HUES48 (cell line): ENCODE measurements at regions not wholly inside any gene's neighbourhood (a gene's known extent, or its start where the extent isn't known, plus 50 kb on each side); places are given as distances from the start of the nearest gene placed in this dataset.
"Not testable (repeated sequence)": the region's sequence is repeated elsewhere in the genome, so short reads cannot be mapped to it uniquely, and the experiment has no call there.

Experiments used
- H3K27ac ChIP-seq: one replicate; pipeline ENCODE4 v1.7.0; 2013; ENCODE audit warnings: low read depth, low read length, inconsistent platforms
- H3K27me3 ChIP-seq: 2 replicates; pipeline ENCODE4 v1.6.1; 2013; ENCODE audit warnings: mild to moderate bottlenecking, low read length; ENCODE audit not compliant: control insufficient read depth, insufficient read depth
- H3K36me3 ChIP-seq: 2 replicates; pipeline ENCODE4 v1.6.1; 2013; ENCODE audit warnings: low read length; ENCODE audit not compliant: control insufficient read depth, insufficient read depth
- H3K4me1 ChIP-seq: 2 replicates; pipeline ENCODE4 v1.6.1; 2013; ENCODE audit warnings: mild to moderate bottlenecking, low read length; ENCODE audit not compliant: control insufficient read depth, insufficient read depth
- H3K4me3 ChIP-seq: 2 replicates; pipeline ENCODE4 v1.5.1; 2013; ENCODE audit warnings: mild to moderate bottlenecking, low read depth, low read length
- H3K9ac ChIP-seq: 2 replicates; pipeline ENCODE4 v1.6.1; 2013; ENCODE audit warnings: mild to moderate bottlenecking, low read depth, low read length, moderate library complexity
- H3K9me3 ChIP-seq: 2 replicates; pipeline ENCODE4 v1.6.1; 2013; ENCODE audit warnings: low read length; ENCODE audit not compliant: control insufficient read depth, insufficient read depth

DNA sequence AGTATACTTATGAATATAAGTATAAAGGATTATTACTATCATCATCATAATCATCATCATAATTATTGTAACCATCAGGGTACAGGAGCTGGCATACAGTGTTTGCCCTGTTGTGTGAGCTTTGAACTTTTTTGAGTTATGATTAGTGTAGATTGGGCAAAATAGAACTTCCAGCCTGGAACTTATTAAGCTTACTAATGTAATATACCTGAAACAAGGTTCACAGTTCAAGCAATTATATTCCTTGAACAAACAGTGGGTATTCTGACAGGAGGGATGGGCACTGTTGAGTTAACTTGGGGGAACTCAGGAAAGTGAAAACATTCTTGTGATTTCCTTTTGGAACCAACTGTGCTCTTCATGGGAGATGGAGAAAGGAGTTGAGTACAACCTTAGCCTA is 680.0 kb downstream of the DOK5 start:
- no peak overlapping the region for H3K9ac ChIP-seq
- H3K4me3 ChIP-seq, result no peak overlapping the region
- H3K9me3 ChIP-seq, result no peaks in the 10 kb centered on the region
- no peaks in the 10 kb centered on the region for H3K4me1 ChIP-seq
- no peaks in the 10 kb centered on the region for H3K36me3 ChIP-seq
- H3K27me3 ChIP-seq, result no peaks in the 10 kb centered on the region
- H3K27ac ChIP-seq, result no peak overlapping the region

DNA sequence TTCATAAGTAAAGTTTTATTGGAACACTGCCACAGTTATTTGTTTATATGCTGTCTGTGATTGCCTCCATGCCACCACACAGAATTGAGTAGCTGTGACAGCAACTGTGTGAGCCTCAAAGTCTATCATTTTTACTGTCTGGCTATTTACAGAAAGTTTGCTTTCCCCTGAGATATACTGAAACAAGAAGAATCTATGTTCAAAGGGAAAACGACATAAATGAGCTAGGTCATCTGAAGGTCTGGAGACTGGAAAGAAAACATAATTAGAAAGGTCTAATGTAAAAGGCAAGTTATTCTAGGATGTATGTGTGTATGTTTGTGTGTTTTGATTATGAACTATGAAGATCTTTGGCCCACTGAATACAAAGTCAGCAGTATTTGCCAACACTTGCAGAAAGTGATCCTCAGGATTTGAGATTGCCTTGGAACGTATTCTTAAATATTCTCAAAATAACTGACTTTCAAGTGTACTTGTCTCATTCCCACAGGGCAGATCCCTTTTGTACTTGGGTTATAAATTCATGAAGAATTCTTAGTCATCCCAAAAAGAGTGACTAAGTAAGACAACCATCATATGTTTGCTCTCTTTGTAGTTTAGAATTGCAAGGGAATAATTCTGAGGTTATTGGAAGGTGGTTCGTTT is 677.7 kb downstream of the DOK5 start:
- Histone ChIP-seq H3K4me1 (no peaks in the 10 kb centered on the region), H3K27me3 (no peaks in the 10 kb centered on the region), H3K27ac (no peak overlapping the region), H3K4me3 (no peak overlapping the region), H3K9me3 (no peaks in the 10 kb centered on the region), H3K36me3 (no peaks in the 10 kb centered on the region), H3K9ac (no peak overlapping the region)

DNA sequence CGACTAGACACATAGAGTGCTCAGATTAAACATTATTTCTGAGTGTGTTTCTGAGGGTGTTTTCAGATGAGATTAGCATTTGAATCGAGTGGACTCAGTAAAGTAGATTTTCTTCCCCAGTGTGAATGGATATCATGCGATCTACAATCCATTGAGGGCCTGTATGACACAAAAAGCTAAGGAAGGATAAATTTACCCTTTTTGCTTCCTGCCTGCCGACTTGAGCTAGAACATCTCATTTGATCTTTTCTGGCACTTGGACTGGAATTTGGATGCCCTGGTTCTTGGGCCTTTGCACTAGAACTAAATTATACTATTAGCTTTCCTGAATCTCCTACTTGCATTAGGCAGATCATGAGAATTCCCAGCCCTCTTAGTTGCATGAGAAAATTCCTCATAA is 675.8 kb downstream of the DOK5 start:
- Histone ChIP-seq H3K36me3 (no peaks in the 10 kb centered on the region), H3K4me1 (no peaks in the 10 kb centered on the region), H3K9me3 (no peaks in the 10 kb centered on the region), H3K9ac (no peak overlapping the region), H3K27ac (no peak overlapping the region), H3K27me3 (no peaks in the 10 kb centered on the region), H3K4me3 (no peak overlapping the region)

DNA sequence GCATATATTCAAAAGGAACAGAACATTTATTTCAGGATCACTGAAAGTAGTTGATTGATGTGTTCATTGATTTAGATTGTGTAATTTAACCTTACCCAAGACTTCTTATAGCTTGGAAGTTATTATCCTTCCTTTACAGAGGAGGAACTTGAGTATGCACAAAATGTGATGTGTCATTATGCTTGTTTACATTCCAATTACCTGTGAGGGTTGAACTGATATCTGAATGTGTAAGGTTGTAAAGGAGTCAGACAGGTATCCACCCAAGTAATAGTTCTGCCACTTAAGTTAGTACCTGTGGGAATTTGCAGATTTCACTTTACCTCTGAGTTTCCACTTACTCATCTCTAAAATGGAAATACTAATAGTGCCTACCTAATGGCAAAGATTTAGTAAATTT is 668.2 kb downstream of the DOK5 start:
- H3K9me3 ChIP-seq, result no peaks in the 10 kb centered on the region
- no peak overlapping the region for H3K27ac ChIP-seq
- H3K27me3 ChIP-seq, result no peaks in the 10 kb centered on the region
- H3K9ac ChIP-seq, result no peak overlapping the region
- no peak overlapping the region for H3K4me3 ChIP-seq
- no peaks in the 10 kb centered on the region for H3K4me1 ChIP-seq
- no peaks in the 10 kb centered on the region for H3K36me3 ChIP-seq

DNA sequence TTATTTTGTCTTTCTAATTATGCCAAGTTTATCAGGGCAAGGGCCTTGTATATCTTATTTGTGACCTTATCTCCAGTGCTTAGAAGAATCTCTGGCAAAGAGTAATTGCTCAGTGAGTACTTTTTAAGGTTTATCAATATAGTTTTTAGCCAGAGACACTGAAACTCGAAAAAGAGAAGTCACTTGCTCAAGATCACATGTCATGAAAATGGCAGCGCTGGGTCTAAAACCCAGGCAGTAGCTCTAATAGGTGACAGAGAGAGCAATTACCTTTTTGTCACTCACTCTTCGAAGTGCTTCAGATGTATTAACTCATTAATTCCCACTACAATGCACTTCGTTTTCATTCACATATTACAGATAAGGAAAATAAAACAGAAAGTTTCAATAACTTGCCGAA is 667.5 kb downstream of the DOK5 start:
- H3K27ac ChIP-seq, result no peak overlapping the region
- H3K36me3 ChIP-seq, result no peaks in the 10 kb centered on the region
- no peak overlapping the region for H3K4me3 ChIP-seq
- H3K27me3 ChIP-seq, result no peaks in the 10 kb centered on the region
- no peaks in the 10 kb centered on the region for H3K9me3 ChIP-seq
- H3K4me1 ChIP-seq, result no peaks in the 10 kb centered on the region
- no peak overlapping the region for H3K9ac ChIP-seq

DNA sequence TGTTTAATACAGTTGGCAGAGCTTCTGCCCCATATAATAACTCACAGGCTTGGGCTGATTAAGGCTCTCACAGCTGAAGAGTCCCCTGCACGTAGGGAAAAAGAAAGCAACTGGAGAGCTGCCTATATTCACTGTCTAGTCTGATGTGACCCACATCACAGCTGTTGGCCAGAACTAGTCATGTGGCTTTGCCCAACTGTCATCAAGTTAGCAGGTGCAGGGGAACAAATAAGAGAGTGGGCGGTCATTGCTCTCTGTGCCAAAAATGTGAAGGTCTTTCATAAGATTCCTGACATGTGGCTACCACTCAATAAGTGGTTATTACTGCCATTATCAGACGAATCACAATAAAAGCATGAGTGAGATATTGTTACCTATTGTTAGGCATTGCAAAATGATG is 665.2 kb downstream of the DOK5 start:
- Histone ChIP-seq H3K9me3 (no peaks in the 10 kb centered on the region), H3K27ac (no peak overlapping the region), H3K36me3 (no peaks in the 10 kb centered on the region), H3K27me3 (no peaks in the 10 kb centered on the region), H3K9ac (no peak overlapping the region), H3K4me3 (no peak overlapping the region), H3K4me1 (no peaks in the 10 kb centered on the region)

DNA sequence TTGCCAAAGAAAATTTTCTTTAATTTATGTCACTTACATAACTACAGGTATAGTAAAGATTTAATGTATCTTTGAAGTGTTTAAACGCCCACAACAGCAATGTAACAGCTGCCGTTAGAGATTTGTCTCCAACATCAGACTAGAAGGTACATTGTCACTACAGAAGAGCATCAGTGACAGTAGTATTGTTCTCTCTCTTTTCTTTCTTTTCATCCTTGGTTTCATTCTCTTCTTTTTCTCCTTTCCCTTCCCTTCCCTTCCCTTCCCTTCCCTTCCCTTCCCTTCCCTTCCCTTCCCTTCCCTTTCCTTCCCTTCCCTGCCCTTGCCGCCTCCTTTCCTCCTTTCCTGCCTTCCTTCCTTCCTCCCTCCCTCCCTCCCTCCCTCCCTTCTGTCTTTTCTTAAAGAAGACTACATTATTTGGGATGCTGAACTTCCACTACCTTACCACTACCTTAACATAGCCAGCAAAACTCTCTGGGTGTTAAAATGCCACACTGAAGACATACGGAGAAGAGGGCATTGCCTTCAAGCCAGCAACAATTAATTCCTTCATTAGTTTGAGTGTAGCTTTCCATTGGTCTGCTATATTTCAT is 663.9 kb downstream of the DOK5 start:
- H3K9ac ChIP-seq, result no peak overlapping the region
- H3K27ac ChIP-seq, result no peak overlapping the region
- H3K4me1 ChIP-seq, result no peaks in the 10 kb centered on the region
- no peak overlapping the region for H3K4me3 ChIP-seq
- no peaks in the 10 kb centered on the region for H3K9me3 ChIP-seq
- no peaks in the 10 kb centered on the region for H3K36me3 ChIP-seq
- H3K27me3 ChIP-seq, result no peaks in the 10 kb centered on the region

DNA sequence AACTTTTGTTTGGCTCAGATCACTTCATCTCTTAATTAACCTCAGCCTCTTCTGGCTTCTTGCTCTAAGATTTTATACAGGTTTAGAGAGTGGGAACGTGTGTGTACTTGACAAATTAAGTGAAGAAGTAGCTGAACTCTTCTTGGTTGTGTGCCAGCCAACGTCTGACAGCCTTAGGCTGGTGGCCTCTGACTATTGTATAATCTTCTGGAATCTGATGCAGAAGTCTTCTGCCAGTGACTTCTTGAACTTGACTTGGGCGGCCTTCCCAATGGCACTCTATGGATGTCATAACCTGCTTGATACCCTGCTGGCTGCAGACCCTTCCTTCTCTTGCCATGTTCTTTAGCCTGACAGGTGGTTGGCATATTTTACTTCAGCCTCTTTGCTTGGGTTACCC is 660.5 kb downstream of the DOK5 start:
- H3K27ac ChIP-seq, result no peak overlapping the region
- no peaks in the 10 kb centered on the region for H3K27me3 ChIP-seq
- H3K4me1 ChIP-seq, result no peaks in the 10 kb centered on the region
- no peak overlapping the region for H3K4me3 ChIP-seq
- no peak overlapping the region for H3K9ac ChIP-seq
- no peaks in the 10 kb centered on the region for H3K36me3 ChIP-seq
- no peaks in the 10 kb centered on the region for H3K9me3 ChIP-seq

DNA sequence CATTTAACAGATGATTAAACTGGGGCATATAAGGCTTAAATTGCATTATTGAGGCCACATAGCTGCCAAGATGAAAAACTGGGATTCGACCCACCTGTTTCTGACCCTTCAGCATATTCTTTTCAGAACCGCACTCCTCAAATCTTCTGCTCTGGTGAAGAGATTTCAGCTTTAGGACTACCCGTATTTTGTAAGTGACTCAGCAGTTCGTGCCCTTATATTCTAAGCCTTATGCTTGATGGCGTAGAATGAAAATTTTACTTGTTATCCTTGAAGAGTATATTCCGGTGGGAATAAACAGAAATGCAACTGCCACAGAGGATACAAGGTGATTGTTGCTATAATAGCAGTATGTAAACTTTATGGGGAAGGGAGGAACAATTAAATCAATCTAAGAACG is 657.1 kb downstream of the DOK5 start:
- no peaks in the 10 kb centered on the region for H3K36me3 ChIP-seq

DNA sequence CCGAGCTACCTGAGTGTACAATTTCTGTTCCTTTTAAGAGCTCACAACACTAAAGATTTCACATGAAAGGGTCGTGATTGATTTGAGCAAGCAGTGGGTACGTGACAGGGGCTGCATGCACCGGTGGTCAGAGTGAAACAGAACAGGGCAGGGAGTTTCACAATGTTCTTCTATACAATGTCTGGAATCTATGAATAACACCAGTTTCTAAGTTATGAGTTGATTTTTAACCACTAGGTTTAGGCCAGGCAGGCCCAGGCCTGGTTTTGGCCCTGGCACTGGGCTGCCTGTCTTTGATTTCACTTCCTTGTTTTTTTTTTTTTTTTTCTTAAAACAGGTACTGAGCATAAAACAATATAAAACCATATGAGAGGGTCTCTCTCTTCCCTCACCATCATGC is 642.2 kb downstream of the DOK5 start:
- not testable (repeated sequence) for H3K36me3 ChIP-seq, H3K27me3 ChIP-seq, H3K4me3 ChIP-seq, H3K9me3 ChIP-seq, H3K9ac ChIP-seq, H3K27ac ChIP-seq, H3K4me1 ChIP-seq

More for the DNA sequence above, 657.1 kb downstream of the DOK5 start:
- peaks cover 6% of the 10 kb centered on the region; the same call in 1 of the 2 replicates for H3K4me1 ChIP-seq
- H3K9me3 ChIP-seq, result no peaks in the 10 kb centered on the region
- no peak overlapping the region for H3K4me3 ChIP-seq
- H3K27ac ChIP-seq, result no peak overlapping the region
- no peaks in the 10 kb centered on the region for H3K27me3 ChIP-seq
- no peak overlapping the region for H3K9ac ChIP-seq

DNA sequence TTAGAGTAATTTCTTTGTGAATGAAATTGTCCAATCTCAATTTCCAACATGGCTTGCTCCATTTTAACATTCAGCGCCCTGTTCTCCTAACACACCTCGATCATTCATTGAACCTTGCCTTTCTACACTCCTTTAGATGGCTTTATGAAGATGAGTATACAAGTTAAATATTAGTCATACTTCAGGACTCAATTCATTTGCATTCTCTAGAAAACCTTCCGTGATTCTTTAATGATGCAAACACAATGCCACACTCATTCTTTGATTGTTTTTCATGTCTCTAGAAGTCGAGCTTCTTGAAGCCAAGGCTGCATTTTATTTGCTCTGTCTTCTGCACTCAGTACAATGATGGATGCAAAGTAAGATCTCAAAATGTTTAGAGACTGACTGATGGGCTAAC is 641.2 kb downstream of the DOK5 start:
- no peak overlapping the region for H3K27ac ChIP-seq
- no peak overlapping the region for H3K4me3 ChIP-seq
- no peaks in the 10 kb centered on the region for H3K4me1 ChIP-seq
- H3K9me3 ChIP-seq, result no peaks in the 10 kb centered on the region
- no peak overlapping the region for H3K9ac ChIP-seq
- no peaks in the 10 kb centered on the region for H3K27me3 ChIP-seq
- H3K36me3 ChIP-seq, result no peaks in the 10 kb centered on the region
